BE2C (cell line): ENCODE measurements at regions not wholly inside any gene's neighbourhood (a gene's known extent, or its start where the extent isn't known, plus 50 kb on each side); places are given as distances from the start of the nearest gene placed in this dataset.

Source experiments
- DNase-seq: peaks from one replicate; pipeline ENCODE4 v3.0.0-alpha.2; 2020
- H3K27me3 ChIP-seq: fragments of 250-450 bp; sonication (Bioruptor Pico); 2 replicates; pipeline ENCODE4 v1.5.1; 2020; ENCODE audit warnings: mild to moderate bottlenecking
- H3K36me3 ChIP-seq: fragments of 250-450 bp; sonication (Bioruptor Pico); 2 replicates; pipeline ENCODE4 v1.5.1; 2020; ENCODE audit warnings: mild to moderate bottlenecking
- H3K4me1 ChIP-seq: fragments of 250-450 bp; sonication (Bioruptor Pico); 2 replicates; pipeline ENCODE4 v1.5.1; 2020
- H3K4me3 ChIP-seq: 2 replicates; pipeline ENCODE4 v1.5.1; 2011; ENCODE audit warnings: low read depth, low read length
- H3K9me3 ChIP-seq: fragments of 250-450 bp; sonication (Bioruptor Pico); 2 replicates; pipeline ENCODE4 v1.5.1; 2020
- CTCF ChIP-seq: IDR thresholded peaks from 2 replicates; pipeline ENCODE4 v1.5.1; 2012; ENCODE audit warnings: mild to moderate bottlenecking, low read depth, low read length

- no peak overlapping the region for H3K4me3 ChIP-seq
- no peaks in the 10 kb centered on the region for H3K27me3 ChIP-seq
- no peaks in the 10 kb centered on the region for H3K36me3 ChIP-seq
- no peak for DNase-seq
- H3K9me3 ChIP-seq, result no peaks in the 10 kb centered on the region
- H3K4me1 ChIP-seq, result peaks cover 10% of the 10 kb centered on the region
- TF ChIP-seq CTCF, result no peak
Observed at GRCh38 chr1:233445737-233446136, 118.2 kb downstream of the MAP3K21 start.

- no peak overlapping the region for H3K4me3 ChIP-seq
- no peak for TF ChIP-seq CTCF
- no peaks in the 10 kb centered on the region for H3K9me3 ChIP-seq
- no peaks in the 10 kb centered on the region for H3K27me3 ChIP-seq
- H3K4me1 ChIP-seq, result peaks cover 10% of the 10 kb centered on the region
- no peak for DNase-seq
- H3K36me3 ChIP-seq, result no peaks in the 10 kb centered on the region
Observed at GRCh38 chr1:233446935-233447334, 119.4 kb downstream of the MAP3K21 start.

GRCh38 chr1:233448109-233448689 is 120.7 kb downstream of the MAP3K21 start:
- Histone ChIP-seq H3K27me3 (no peaks in the 10 kb centered on the region), H3K4me1 (peaks cover 10% of the 10 kb centered on the region), H3K4me3 (no peak overlapping the region), H3K9me3 (no peaks in the 10 kb centered on the region), H3K36me3 (no peaks in the 10 kb centered on the region)
- no peak for TF ChIP-seq CTCF
- DNase-seq, result peak; percentile 82

- no peak overlapping the region for H3K4me3 ChIP-seq
- H3K9me3 ChIP-seq, result no peaks in the 10 kb centered on the region
- no peak for TF ChIP-seq CTCF
- no peaks in the 10 kb centered on the region for H3K36me3 ChIP-seq
- DNase-seq, result no peak
- peaks cover 6% of the 10 kb centered on the region for H3K4me1 ChIP-seq
- no peaks in the 10 kb centered on the region for H3K27me3 ChIP-seq
Observed at GRCh38 chr1:233452724-233453123, 125.2 kb downstream of the MAP3K21 start.

GRCh38 chr1:233453433-233454200 is 126.1 kb downstream of the MAP3K21 start:
- Histone ChIP-seq H3K4me3 (no peak overlapping the region), H3K4me1 (0 out of 2 replicates have a peak, but pooled peaks cover 2% of the 10 kb centered on the region), H3K9me3 (no peaks in the 10 kb centered on the region), H3K36me3 (no peaks in the 10 kb centered on the region), H3K27me3 (no peaks in the 10 kb centered on the region)
- TF ChIP-seq CTCF, result no peak
- DNase-seq, result no peak

GRCh38 chr1:233459470-233459945 is 132.0 kb downstream of the MAP3K21 start:
- Histone ChIP-seq H3K36me3 (no peaks in the 10 kb centered on the region), H3K4me1 (no peaks in the 10 kb centered on the region), H3K27me3 (no peaks in the 10 kb centered on the region), H3K9me3 (no peaks in the 10 kb centered on the region), H3K4me3 (no peak overlapping the region)
- no peak for DNase-seq
- no peak for TF ChIP-seq CTCF
